Uterus (tissue), 2 donors: ENCODE measurements at regions not wholly inside any gene's neighbourhood (a gene's known extent, or its start where the extent isn't known, plus 50 kb on each side); places are given as distances from the start of the nearest gene placed in this dataset.

Source experiments
- POLR2A ChIP-seq, 2 donors: fragments of 450-650 bp; IDR thresholded peaks; one replicate each; pipeline ENCODE4 v1.6.1; 2016; ENCODE audit warnings: antibody characterized with exemption in 2 of 2, mild to moderate bottlenecking in 1 of 2, moderate library complexity in 1 of 2
- TF ChIP-seq, protein P1 (sequence below), 4 experiments: fragments of 200-600 bp in 2 of 4; fragments of 450-650 bp in 2 of 4; sonication (generic) in 2 of 4; IDR thresholded peaks; one replicate each; pipeline ENCODE4 v1.5.1; 2016 to 2019; ENCODE audit warnings: antibody characterized with exemption in 4 of 4, mild to moderate bottlenecking in 2 of 4, moderate library complexity in 1 of 4

DNA sequence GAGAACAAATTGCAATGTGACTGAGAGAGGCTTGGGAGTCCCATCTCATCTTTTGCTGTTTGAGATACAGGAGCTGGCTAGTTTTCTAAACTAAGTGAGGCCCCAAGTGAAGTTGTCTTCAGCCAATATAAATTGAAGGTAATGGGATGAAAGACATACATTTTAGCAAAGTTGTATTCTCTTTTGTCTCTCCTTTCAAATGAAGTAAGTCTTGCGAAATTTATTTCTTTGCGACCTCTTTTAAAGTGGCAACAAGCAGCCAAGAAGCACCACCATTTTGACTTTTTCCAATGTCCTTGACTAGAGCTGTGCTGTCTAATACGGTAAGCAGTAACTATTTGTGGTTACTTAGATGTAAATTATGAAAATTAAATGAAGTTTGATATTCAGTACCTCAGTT is 385.7 kb downstream of the USP25 start:
- TF ChIP-seq POLR2A (IDR thresholded peaks at IDR 0.05) = no peak
- TF ChIP-seq, protein P1, sequence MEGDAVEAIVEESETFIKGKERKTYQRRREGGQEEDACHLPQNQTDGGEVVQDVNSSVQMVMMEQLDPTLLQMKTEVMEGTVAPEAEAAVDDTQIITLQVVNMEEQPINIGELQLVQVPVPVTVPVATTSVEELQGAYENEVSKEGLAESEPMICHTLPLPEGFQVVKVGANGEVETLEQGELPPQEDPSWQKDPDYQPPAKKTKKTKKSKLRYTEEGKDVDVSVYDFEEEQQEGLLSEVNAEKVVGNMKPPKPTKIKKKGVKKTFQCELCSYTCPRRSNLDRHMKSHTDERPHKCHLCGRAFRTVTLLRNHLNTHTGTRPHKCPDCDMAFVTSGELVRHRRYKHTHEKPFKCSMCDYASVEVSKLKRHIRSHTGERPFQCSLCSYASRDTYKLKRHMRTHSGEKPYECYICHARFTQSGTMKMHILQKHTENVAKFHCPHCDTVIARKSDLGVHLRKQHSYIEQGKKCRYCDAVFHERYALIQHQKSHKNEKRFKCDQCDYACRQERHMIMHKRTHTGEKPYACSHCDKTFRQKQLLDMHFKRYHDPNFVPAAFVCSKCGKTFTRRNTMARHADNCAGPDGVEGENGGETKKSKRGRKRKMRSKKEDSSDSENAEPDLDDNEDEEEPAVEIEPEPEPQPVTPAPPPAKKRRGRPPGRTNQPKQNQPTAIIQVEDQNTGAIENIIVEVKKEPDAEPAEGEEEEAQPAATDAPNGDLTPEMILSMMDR (IDR thresholded peaks at IDR 0.05) = no peak
